HepG2 (cell line): ENCODE measurements at regions not wholly inside any gene's neighbourhood (a gene's known extent, or its start where the extent isn't known, plus 50 kb on each side); places are given as distances from the start of the nearest gene placed in this dataset.

Experiments
- ATAC-seq: fragments of 200-7000 bp; cut with Tn5 transposase; 3 replicates; pipeline ENCODE4 v1.9.1; 2020; ENCODE audit warnings: mild to moderate bottlenecking, moderate library complexity
- BruUV-seq: library from RNA; stranded (reverse); fragments of 400-500 nt; replicated peaks from 2 replicates; lab custom pipeline; 2021; lab: Mats Ljungman, UMichigan
- CTCF ChIA-PET: fragments of 300-600 bp; formaldehyde crosslinking; extraction: SDS; loops from one replicate; lab custom pipeline; 2021; ENCODE audit warnings: low total read pairs, inconsistent platforms, low intra/inter-chr PET ratio; lab: Yijun Ruan, JAX
- POLR2A ChIA-PET: fragments of 350-600 bp; sonication (Branson Sonifier 250); formaldehyde crosslinking; loops from one replicate; lab custom pipeline; 2020; ENCODE audit warnings: antibody characterized with exemption, inconsistent platforms; lab: Yijun Ruan, JAX
- DNase-seq: peaks from one replicate; pipeline ENCODE4 v3.0.0-alpha.2; 2015; ENCODE audit warnings: low spot score
- FAIRE-seq: peaks from 3 replicates; lab custom pipeline; 2011; peaks lifted over from hg19 to GRCh38; lab: Jason Lieb, UNC
- H2AFZ ChIP-seq: one replicate; pipeline ENCODE4 v1.6.1; 2011; ENCODE audit warnings: low read length, inconsistent platforms
- H3K27ac ChIP-seq: fragments of 300-600 bp; 3 replicates; pipeline ENCODE4 v1.8.0; 2011; ENCODE audit warnings: mixed run types, mild to moderate bottlenecking, mixed read lengths, low read length, inconsistent platforms; ENCODE audit not compliant: insufficient read depth; ENCODE audit errors: extremely low read length
- H3K27me3 ChIP-seq, 2 experiments: fragments of 200-600 bp in 1 of 2; 2 replicates in 1 of 2; 3 replicates in 1 of 2; pipeline versions ENCODE4 v1.6.0 to v1.8.0; 2011; ENCODE audit warnings: low read length in 2 of 2, mild to moderate bottlenecking in 2 of 2, moderate library complexity in 2 of 2, inconsistent platforms in 1 of 2; ENCODE audit not compliant: insufficient read depth in 2 of 2, control insufficient read depth in 1 of 2
- H3K36me3 ChIP-seq, 2 experiments: fragments of 200-600 bp in 1 of 2; replicated peaks in 1 of 2; 2 replicates in 1 of 2; 3 replicates in 1 of 2; pipeline versions ENCODE4 v1.5.1 to v1.8.0; 2011; ENCODE audit warnings: low read length in 2 of 2, inconsistent platforms in 1 of 2; ENCODE audit not compliant: insufficient read depth in 2 of 2, control insufficient read depth in 1 of 2
- H3K4me1 ChIP-seq: 2 replicates; pipeline ENCODE4 v1.5.1; 2012; ENCODE audit warnings: low read length, inconsistent platforms; ENCODE audit not compliant: insufficient read depth
- H3K4me2 ChIP-seq: 2 replicates; pipeline ENCODE4 v1.6.0; 2011; ENCODE audit warnings: low read depth, low read length, inconsistent platforms
- H3K4me3 ChIP-seq, 3 experiments: fragments of 200-600 bp in 1 of 3; sonication (generic), shearing (Covaris generic) in 1 of 3; replicated peaks in 1 of 3; 2 replicates each; pipeline ENCODE4 v1.5.1; 2011 to 2016; ENCODE audit warnings: low read length in 3 of 3, inconsistent platforms in 2 of 3, low read depth in 2 of 3, mild to moderate bottlenecking in 2 of 3, control low read depth in 1 of 3, mixed read lengths in 1 of 3; ENCODE audit not compliant: insufficient read depth in 1 of 3
- H3K79me2 ChIP-seq: one replicate; pipeline ENCODE4 v1.6.1; 2011; ENCODE audit warnings: low read length, inconsistent platforms; ENCODE audit not compliant: insufficient read depth
- H3K9ac ChIP-seq: 2 replicates; pipeline ENCODE4 v1.6.0; 2011; ENCODE audit warnings: mild to moderate bottlenecking, low read depth, low read length, inconsistent platforms; ENCODE audit not compliant: insufficient read depth
- H3K9me3 ChIP-seq: 2 replicates; pipeline ENCODE4 v1.5.1; 2012; ENCODE audit warnings: mild to moderate bottlenecking, low read length
- H4K20me1 ChIP-seq: 2 replicates; pipeline ENCODE4 v1.6.0; 2011; ENCODE audit warnings: inconsistent platforms, mild to moderate bottlenecking, low read length, moderate library complexity; ENCODE audit not compliant: insufficient read depth
- ETS1 ChIP-seq: sonication (generic); formaldehyde crosslinking; IDR thresholded peaks from 2 replicates; pipeline ENCODE4 v1.4.0; 2020; ENCODE audit warnings: missing genetic modification reagents
- HOXA3 ChIP-seq: sonication (generic); formaldehyde crosslinking; IDR thresholded peaks from 2 replicates; pipeline ENCODE4 v1.5.0; 2020; ENCODE audit warnings: missing genetic modification reagents
- IKZF1 ChIP-seq: fragments of 450-650 bp; IDR thresholded peaks from 2 replicates; pipeline ENCODE4 v1.7.1; 2016
- POLR2G ChIP-seq: fragments of 200-400 bp; formaldehyde crosslinking; IDR thresholded peaks from 2 replicates; pipeline ENCODE4 v1.6.1; 2018; ENCODE audit warnings: mild to moderate bottlenecking, low read depth, low read length, moderate library complexity
- SNAPC4 ChIP-seq: sonication (generic); formaldehyde crosslinking; IDR thresholded peaks from 2 replicates; pipeline ENCODE4 v1.4.0; 2020; ENCODE audit warnings: mild to moderate bottlenecking, missing genetic modification reagents
- ZNF205 ChIP-seq: IDR thresholded peaks from 2 replicates; pipeline ENCODE4 v1.6.1; 2018; ENCODE audit warnings: missing biosample characterization, missing genetic modification reagents
- ZNF282 ChIP-seq: fragments of 450-650 bp; IDR thresholded peaks from 2 replicates; pipeline ENCODE4 v1.6.1; 2018; ENCODE audit not compliant: partially characterized antibody
- ZNF331 ChIP-seq: sonication (generic); formaldehyde crosslinking; IDR thresholded peaks from 2 replicates; pipeline ENCODE4 v1.4.0; 2020; ENCODE audit warnings: missing genetic modification reagents
- ZNF34 ChIP-seq: sonication (generic); formaldehyde crosslinking; IDR thresholded peaks from 2 replicates; pipeline ENCODE4 v1.4.0; 2020; ENCODE audit warnings: mild to moderate bottlenecking, missing genetic modification reagents, borderline replicate concordance
- ZNF724P ChIP-seq: sonication (generic); formaldehyde crosslinking; IDR thresholded peaks from 2 replicates; pipeline ENCODE4 v1.8.0; 2022; ENCODE audit warnings: missing genetic modification reagents, borderline replicate concordance
- ZSCAN12 ChIP-seq: sonication (generic); formaldehyde crosslinking; IDR thresholded peaks from 2 replicates; pipeline ENCODE4 v1.9.0; 2021; ENCODE audit warnings: mild to moderate bottlenecking, missing genetic modification reagents
- WGBS: methylation state at CpG from one replicate; pipeline ENCODE4 v1.1.6; 2017; ENCODE audit warnings: low lambda C conversion rate; 5-methylcytosine and 5-hydroxymethylcytosine counted together
- in situ Hi-C: cut with HindIII; loops from 2 replicates; pipeline ENCODE4 v1.10.0; 2017; ENCODE audit warnings: low pct_unique_long_range_greater_than_20kb; ENCODE audit not compliant: extremely low pct_ligation_motif_present
- intact Hi-C: fragments of 100-400 bp; cut with micrococcal nuclease; formaldehyde crosslinking; loops from one replicate; pipeline ENCODE4 v1.10.0; 2022; ENCODE audit not compliant: unreplicated experiment
- TF ChIP-seq, protein P1 (sequence below): sonication (generic); formaldehyde crosslinking; IDR thresholded peaks from 2 replicates; pipeline ENCODE4 v1.5.0; 2020; ENCODE audit warnings: mild to moderate bottlenecking, missing genetic modification reagents, borderline replicate concordance

DNA sequence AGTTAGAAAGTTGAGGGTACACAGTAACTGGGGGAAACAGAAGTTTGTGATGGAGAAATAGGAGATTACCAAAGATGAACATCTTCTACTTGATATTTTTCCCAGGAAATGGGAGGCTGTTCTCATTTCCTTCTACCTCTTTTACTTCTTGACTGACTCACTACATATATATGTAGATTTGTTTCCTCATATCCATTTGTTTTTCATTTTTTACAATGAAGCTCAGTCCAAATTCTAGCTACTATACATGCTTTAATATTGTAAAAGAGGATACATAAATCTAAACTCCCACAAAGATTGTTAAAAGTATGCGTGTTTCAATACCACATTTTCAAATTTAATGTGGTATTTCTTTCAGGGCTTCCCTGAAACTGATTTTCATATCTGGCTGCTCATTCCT is 366.6 kb upstream of the NCAM2 start:
- no TSS peak for BruUV-seq
- intact Hi-C loops = no loop called here
- WGBS = 23% methylated on average over 1 of the region's 1 CpG

More for the DNA sequence above, 366.6 kb upstream of the NCAM2 start:
- FAIRE-seq = no peak
- ChIA-PET CTCF (no interaction called here), POLR2A (no interaction called here)
- Histone ChIP-seq H3K4me1 (no peaks in the 10 kb centered on the region), H2AFZ (no peak overlapping the region), H3K4me3 (no peak overlapping the region), H3K36me3 (no peaks in the 10 kb centered on the region), H4K20me1 (no peaks in the 10 kb centered on the region), H3K9ac (no peak overlapping the region), H3K27me3 (no peaks in the 10 kb centered on the region), H3K27ac (no peak overlapping the region), H3K4me2 (no peak overlapping the region), H3K79me2 (no peaks in the 10 kb centered on the region), H3K9me3 (peaks cover 67% of the 10 kb centered on the region)
- in situ Hi-C loops = no loop called here
- TF ChIP-seq IKZF1 = no peak
- TF ChIP-seq ZNF34 (CRISPR knock-in tag) = no peak
- TF ChIP-seq POLR2G = no peak
- no peak for TF ChIP-seq SNAPC4
- TF ChIP-seq ZSCAN12 (CRISPR knock-in tag) = no peak
- no peak for TF ChIP-seq HOXA3 (CRISPR knock-in tag)
- no peak for TF ChIP-seq ETS1 (CRISPR knock-in tag)
- no peak for TF ChIP-seq ZNF331 (CRISPR knock-in tag)
- TF ChIP-seq ZNF205 (CRISPR knock-in tag) = no peak
- TF ChIP-seq, protein P1, sequence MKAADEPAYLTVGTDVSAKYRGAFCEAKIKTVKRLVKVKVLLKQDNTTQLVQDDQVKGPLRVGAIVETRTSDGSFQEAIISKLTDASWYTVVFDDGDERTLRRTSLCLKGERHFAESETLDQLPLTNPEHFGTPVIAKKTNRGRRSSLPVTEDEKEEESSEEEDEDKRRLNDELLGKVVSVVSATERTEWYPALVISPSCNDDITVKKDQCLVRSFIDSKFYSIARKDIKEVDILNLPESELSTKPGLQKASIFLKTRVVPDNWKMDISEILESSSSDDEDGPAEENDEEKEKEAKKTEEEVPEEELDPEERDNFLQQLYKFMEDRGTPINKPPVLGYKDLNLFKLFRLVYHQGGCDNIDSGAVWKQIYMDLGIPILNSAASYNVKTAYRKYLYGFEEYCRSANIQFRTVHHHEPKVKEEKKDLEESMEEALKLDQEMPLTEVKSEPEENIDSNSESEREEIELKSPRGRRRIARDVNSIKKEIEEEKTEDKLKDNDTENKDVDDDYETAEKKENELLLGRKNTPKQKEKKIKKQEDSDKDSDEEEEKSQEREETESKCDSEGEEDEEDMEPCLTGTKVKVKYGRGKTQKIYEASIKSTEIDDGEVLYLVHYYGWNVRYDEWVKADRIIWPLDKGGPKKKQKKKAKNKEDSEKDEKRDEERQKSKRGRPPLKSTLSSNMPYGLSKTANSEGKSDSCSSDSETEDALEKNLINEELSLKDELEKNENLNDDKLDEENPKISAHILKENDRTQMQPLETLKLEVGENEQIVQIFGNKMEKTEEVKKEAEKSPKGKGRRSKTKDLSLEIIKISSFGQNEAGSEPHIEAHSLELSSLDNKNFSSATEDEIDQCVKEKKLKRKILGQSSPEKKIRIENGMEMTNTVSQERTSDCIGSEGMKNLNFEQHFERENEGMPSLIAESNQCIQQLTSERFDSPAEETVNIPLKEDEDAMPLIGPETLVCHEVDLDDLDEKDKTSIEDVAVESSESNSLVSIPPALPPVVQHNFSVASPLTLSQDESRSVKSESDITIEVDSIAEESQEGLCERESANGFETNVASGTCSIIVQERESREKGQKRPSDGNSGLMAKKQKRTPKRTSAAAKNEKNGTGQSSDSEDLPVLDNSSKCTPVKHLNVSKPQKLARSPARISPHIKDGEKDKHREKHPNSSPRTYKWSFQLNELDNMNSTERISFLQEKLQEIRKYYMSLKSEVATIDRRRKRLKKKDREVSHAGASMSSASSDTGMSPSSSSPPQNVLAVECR (CRISPR knock-in tag) = no peak
- TF ChIP-seq ZNF282 = no peak
- TF ChIP-seq ZNF724P (CRISPR knock-in tag) = no peak
- no peak for DNase-seq
- no peak for ATAC-seq
